NCI-H1417 (cell line): ENCODE measurements at regions not wholly inside any gene's neighbourhood (a gene's known extent, or its start where the extent isn't known, plus 50 kb on each side); places are given as distances from the start of the nearest gene placed in this dataset.
"Not testable (repeated sequence)": the region's sequence is repeated elsewhere in the genome, so short reads cannot be mapped to it uniquely, and the experiment has no call there.

Experiments used
- DNase-seq, 3 experiments: peaks; one replicate each; lab custom pipeline; 2025; lab: John Stamatoyannopoulos, UW

DNA sequence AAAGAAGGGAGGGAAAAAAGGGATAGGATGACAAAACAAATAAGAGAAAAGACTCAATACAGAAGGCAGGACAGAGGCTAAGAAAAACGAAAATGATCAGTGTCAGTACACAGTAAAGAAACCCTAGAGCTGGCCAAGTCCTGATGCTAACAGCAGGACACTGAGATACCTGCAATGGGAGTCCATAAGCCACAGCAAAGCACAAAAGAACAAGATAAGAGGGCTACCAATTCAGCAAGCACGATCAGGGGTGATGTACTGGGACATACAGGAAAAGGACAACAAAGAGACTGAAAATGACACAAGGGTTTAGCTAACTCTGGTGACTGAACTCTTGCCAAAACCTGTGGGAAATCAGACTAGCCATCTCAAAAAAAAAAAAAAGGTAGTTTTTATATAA lies 1072.6 kb upstream of the COX7C start:
- DNase-seq: no peak

- no peak for DNase-seq
Measured at GRCh38 chr5:85549229-85549628, 1068.5 kb upstream of the COX7C start.

DNA sequence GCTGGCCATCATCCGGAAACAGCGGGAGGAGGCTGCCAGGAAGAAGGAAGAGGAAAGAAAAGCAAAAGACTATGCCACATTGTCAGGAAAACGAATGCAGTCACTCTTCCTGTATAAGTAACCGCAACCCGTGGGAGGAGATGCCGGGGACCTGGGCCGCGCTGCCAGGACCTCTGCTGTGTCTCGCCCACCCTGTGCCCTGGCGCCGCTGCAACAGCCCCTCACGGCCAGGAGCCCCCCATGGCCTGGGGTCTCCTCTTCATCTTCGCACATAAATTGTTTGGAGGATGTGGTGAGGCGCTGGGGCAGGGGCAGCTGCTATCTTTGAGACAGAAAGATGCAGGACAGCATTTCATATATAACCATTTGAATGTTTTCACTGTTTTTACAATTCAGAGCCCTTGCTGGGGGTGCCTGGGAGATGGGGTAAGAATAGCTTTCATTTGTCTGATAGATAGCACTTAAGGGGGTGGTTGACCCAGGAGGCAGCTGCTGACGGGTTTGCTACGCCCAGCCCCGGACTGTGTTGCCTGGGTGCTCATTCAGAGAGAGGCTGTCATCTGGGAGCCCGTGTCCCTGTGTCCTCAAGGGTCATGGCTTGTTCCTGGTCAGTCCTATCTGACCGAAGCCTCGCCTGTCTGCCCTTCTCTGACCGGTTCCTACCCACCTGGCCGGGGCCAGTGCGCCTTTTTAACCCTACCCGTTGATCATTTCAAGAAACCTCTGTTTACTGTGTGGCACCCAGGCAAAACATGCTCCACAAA lies 1067.7 kb upstream of the COX7C start:
- DNase-seq: no peak

DNA sequence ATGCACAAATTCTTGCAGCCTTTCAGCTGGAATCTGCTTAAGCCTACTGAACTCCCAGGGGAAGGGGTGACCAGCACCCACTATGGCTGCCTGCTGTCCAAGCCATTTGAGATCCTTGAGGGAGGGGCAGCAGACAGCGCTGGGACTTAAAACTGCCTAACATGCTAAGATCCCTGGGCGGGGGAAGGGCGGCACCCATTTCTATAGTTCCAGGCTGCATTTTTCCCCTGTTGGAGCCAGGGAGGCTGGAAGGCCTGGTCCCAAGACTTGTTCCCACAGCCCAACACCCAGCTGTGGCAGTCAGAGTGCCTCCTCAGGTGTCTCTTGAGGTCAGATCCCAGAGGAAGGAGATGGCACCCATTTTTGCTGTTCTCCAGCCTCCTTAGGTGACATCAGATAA lies 1061.3 kb upstream of the COX7C start:
- DNase-seq: no peak

DNA sequence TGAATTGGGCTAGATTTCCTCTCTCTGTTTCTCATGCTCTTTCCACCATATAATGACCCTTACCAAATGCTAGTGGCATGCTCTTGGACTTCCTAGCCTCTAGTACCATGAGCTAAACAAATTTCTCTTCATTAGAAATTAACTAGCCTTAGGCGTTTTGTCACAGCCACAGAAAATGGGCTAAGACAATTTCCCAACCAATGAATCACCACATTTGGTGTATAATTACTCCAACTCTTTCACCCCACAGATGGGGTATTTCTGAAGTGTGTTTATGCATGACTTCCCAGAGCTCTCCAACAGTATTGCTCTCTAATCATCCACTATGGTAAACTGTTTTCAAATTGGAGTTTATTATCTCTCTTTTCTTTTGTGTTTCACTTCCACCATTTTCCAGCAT lies 1041.1 kb upstream of the COX7C start:
- DNase-seq: peak in 1 of 3 experiments; percentile 10

DNA sequence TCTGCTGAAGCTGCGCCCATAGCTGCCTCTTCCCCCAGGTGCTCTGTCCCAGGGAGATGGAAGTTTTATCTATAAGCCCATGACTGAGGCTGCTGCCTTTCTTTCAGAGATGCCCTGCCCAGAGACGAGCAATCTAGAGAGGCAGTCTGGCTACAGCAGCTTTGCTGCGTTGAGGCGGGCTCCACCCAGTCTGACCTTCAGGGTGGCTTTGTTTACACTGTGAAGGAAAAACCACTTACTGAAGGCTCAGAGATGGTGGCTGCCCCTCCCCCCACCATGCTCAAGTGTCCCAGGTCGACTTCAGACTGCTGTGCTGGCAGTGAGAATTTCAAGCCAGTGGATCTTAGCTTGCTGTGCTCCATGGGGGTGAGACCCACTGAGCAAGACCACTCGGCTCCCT lies 1029.9 kb upstream of the COX7C start:
- DNase-seq: peak in 2 of 3 experiments; percentile 24 to 74

DNA sequence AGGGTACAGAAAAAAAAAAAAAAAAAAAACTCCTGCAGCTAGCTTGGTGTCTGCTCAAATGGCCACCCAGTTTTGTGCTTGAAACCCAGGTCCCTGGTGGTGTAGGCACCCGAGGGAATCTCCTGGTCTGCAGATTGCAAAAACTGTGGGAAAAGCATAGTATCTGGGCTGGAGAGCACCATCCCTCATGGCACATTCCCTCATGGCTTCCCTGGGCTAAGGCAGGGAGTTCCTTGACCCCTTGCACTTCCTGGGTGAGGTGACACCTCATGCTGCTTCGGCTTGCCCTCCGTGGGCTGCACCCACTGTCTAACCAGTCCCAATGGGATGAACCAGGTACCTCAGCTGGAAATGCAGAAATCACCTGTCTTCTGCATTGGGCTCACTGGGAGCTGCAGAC lies 1029.5 kb upstream of the COX7C start:
- DNase-seq: not testable (repeated sequence)

- DNase-seq: no peak
Measured at GRCh38 chr5:85590764-85591163, 1027.0 kb upstream of the COX7C start.

GRCh38 chr5:85591311-85591710 lies 1026.4 kb upstream of the COX7C start:
- no peak for DNase-seq

- DNase-seq: no peak
Measured at GRCh38 chr5:85602843-85603242, 1014.9 kb upstream of the COX7C start.

DNA sequence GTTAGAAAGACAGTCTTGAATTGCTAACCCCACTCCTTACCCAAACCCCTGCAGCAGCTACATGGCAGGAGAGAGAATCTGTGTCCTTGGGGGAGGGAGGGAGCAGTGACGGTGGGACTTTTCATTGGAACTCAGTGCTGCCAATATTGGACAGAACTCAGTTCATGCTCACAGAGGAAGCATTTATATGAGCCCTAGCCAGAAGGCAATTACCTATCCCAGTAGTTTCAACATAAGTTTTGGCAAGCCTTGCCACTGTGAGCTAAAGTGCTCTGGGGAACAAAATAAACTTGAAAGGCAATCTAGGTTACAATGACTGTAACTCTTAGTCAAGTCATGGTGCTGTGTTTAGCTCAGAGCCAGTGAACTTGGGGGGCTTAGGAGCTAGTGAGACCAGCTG lies 1013.4 kb upstream of the COX7C start:
- no peak for DNase-seq

- no peak for DNase-seq
Measured at GRCh38 chr5:85604786-85605185, 1013.0 kb upstream of the COX7C start.

GRCh38 chr5:85605381-85605780 lies 1012.4 kb upstream of the COX7C start:
- DNase-seq: no peak

DNA sequence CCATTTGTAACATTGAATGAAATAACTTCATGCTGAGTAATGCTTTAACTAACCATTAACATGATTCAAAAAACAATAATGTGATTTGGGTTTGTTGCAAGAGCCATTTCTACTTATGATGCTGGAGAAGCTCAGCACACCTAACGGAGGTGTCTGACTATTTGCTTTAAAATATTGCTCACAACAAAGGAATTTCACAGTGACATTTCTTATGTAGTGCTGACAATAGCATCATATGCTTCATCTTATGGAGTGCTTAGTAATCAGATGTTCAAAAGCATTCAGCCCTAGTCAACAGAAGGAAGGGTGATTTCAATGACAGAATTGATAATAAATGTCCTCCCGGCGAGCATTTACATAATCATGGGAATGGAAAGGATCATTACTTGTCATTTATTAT lies 1003.3 kb upstream of the COX7C start:
- DNase-seq: no peak

- no peak for DNase-seq
Measured at GRCh38 chr5:85621668-85622067, 996.1 kb upstream of the COX7C start.

- DNase-seq: no peak
Measured at GRCh38 chr5:85628153-85628552, 989.6 kb upstream of the COX7C start.

- DNase-seq: peak in 1 of 3 experiments; percentile 12
Measured at GRCh38 chr5:85638495-85639125, 979.1 kb upstream of the COX7C start.

- DNase-seq: no peak
Measured at GRCh38 chr5:85646036-85646435, 971.7 kb upstream of the COX7C start.

DNA sequence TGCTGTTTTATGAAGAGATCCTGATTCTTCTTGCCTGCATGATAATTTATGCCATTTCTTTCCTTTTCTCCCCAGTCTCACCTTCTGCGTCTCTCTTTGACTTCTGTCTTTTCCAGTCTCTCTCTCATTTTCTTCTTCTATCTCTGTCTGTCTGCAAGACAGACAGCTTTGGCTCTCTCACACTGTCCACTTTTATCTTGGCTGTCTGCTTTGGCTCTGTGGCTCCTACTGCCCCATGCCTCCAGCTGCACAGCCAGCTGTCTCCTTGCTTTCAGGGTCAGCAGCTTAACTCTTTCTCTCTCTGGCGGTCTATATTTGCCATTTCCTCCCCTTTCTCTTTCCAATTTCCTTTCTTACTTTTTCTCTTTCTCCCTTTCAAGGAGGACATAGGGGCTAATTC lies 971.1 kb upstream of the COX7C start:
- no peak for DNase-seq

GRCh38 chr5:85647349-85648127 lies 970.2 kb upstream of the COX7C start:
- no peak for DNase-seq

- no peak for DNase-seq
Measured at GRCh38 chr5:85648495-85648894, 969.2 kb upstream of the COX7C start.

DNA sequence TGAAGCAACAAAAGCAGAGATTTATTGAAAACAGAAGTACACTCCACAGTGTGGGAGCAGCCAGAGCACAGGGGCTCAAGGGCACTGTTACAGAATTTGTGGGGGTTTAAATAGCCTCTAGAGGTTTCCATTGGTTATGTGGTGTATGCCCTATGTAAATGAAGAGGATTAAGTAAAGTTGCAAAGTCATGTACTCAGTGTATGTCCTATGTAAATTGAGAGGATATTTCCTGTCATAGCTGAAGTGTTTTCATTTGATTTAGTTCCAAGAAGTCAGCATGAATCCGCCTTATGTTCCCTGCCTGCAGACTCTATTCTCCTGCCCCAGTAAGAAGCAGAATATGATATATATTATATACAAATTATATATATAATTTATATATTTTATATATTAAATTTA lies 966.0 kb upstream of the COX7C start:
- no peak for DNase-seq

DNA sequence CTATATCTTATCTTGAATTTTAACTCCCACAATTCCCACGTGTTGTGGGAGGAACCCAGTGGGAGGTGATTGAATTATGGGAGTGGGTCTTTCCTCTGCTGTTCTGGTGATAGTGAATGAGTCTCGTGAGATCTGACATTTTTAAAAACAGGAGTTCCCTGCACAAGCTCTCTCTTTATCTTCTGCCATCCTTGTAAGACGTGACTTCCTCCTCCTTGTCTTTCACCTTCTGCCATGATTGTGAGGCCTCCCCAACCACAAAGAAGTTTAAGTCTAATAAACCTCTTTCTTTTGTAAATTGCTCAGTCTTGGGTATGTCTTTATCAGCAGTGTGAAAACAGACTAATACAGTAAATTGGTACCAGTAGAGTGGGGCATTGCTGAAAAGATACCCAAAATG lies 963.6 kb upstream of the COX7C start:
- not testable (repeated sequence) for DNase-seq
